ENCODE measurements at regions not wholly inside any gene's neighbourhood (a gene's known extent, or its start where the extent isn't known, plus 50 kb on each side); places are given as distances from the start of the nearest gene placed in this dataset.

- DNase-seq (ENCODE audit: low read depth): no peak
- no peak overlapping the region for H3K4me3 ChIP-seq (ENCODE audit: low read depth, low read length)
- TF ChIP-seq CTCF (IDR thresholded peaks at IDR 0.05; ENCODE audit: control insufficient read depth, extremely low read depth, insufficient read depth): no peak
These were observed 890.8 kb upstream of the KLHL29 start for GRCh38 chr2:22494156-22494555.

GRCh38 chr2:22497064-22497463 lies 887.9 kb upstream of the KLHL29 start:
- DNase-seq (ENCODE audit: low read depth): no peak
- no peak for TF ChIP-seq CTCF (IDR thresholded peaks at IDR 0.05; ENCODE audit: control insufficient read depth, extremely low read depth, insufficient read depth)
- no peak overlapping the region for H3K4me3 ChIP-seq (ENCODE audit: low read depth, low read length)

GRCh38 chr2:22497789-22498188 lies 887.2 kb upstream of the KLHL29 start:
- TF ChIP-seq CTCF (IDR thresholded peaks at IDR 0.05; ENCODE audit: control insufficient read depth, extremely low read depth, insufficient read depth): no peak
- no peak overlapping the region for H3K4me3 ChIP-seq (ENCODE audit: low read depth, low read length)
- DNase-seq (ENCODE audit: low read depth): no peak

- no peak overlapping the region for H3K4me3 ChIP-seq (ENCODE audit: low read depth, low read length)
- no peak for TF ChIP-seq CTCF (IDR thresholded peaks at IDR 0.05; ENCODE audit: control insufficient read depth, extremely low read depth, insufficient read depth)
- DNase-seq (ENCODE audit: low read depth): no peak
These were observed 885.7 kb upstream of the KLHL29 start for GRCh38 chr2:22499082-22499839.

- no peak for DNase-seq (ENCODE audit: low read depth)
- TF ChIP-seq CTCF (IDR thresholded peaks at IDR 0.05; ENCODE audit: control insufficient read depth, extremely low read depth, insufficient read depth): no peak
These were observed 884.4 kb upstream of the KLHL29 start for GRCh38 chr2:22500555-22500935.

GRCh38 chr2:22501851-22502250 lies 883.1 kb upstream of the KLHL29 start:
- no peak overlapping the region for H3K4me3 ChIP-seq (ENCODE audit: low read depth, low read length)
- no peak for DNase-seq (ENCODE audit: low read depth)
- TF ChIP-seq CTCF (IDR thresholded peaks at IDR 0.05; ENCODE audit: control insufficient read depth, extremely low read depth, insufficient read depth): no peak

More at GRCh38 chr2:22500555-22500935, 884.4 kb upstream of the KLHL29 start:
- no peak overlapping the region for H3K4me3 ChIP-seq (ENCODE audit: low read depth, low read length)

- TF ChIP-seq CTCF (IDR thresholded peaks at IDR 0.05; ENCODE audit: control insufficient read depth, extremely low read depth, insufficient read depth): no peak
- no peak for DNase-seq (ENCODE audit: low read depth)
- H3K4me3 ChIP-seq (ENCODE audit: low read depth, low read length): no peak overlapping the region
These were observed 871.4 kb upstream of the KLHL29 start for GRCh38 chr2:22513563-22513962.

Measured in LNCaP clone FGC (cell line).